ENCODE measurements at regions not wholly inside any gene's neighbourhood (a gene's known extent, or its start where the extent isn't known, plus 50 kb on each side); places are given as distances from the start of the nearest gene placed in this dataset.

DNA sequence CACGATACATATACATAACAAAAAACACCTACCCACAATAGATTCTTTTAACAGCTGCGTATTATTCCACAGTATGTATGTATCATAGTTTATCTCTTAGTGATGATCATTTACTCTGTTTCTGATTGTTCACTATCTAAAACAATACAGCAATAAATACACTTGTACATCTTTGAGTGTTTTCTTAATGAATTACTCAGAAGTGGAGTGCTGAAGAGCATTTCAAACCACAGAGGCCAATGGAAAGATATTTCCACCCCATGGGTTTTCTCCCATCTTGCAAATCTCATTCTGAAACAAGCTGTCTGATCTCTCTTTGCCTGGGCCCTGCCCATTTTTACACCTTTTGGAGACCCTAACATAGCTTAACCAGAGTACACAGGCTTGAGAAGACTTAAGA, 113.8 kb upstream of the KLF7 start:
- H3K9me3 ChIP-seq: no peaks in the 10 kb centered on the region
- intact Hi-C loops (cut with DNase I; ENCODE audit: low total_unique reads): no loop called here

DNA sequence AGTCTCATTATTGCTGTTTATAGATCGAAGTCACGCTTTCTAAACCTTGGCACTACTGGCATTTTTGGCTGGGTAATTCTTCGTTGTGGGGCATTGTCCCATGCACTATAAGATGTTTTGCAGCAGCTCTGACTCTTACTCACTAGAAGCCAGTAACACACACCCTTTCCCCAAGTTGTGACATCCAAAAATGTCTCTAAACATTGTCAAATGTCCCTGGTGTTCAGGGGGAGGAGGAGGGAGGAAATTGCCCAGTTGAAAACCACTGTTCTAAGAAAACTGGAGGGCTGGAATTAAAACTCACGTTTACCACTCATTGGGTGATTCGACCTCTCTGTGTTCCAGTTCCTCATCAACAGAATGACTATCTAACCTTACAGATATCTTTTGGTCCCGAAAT, 115.7 kb upstream of the KLF7 start:
- Histone ChIP-seq H3K4me3 (no peak overlapping the region), H3K4me1 (no peaks in the 10 kb centered on the region), H3K27ac (no peak overlapping the region), H3K9me3 (no peaks in the 10 kb centered on the region), H3K27me3 (no peaks in the 10 kb centered on the region), H3K36me3 (no peaks in the 10 kb centered on the region)
- no peak for DNase-seq
- intact Hi-C loops (cut with DNase I; ENCODE audit: low total_unique reads): no loop called here
- TF ChIP-seq POLR2A (IDR thresholded peaks at IDR 0.05): no peak

More for the DNA sequence above, 113.8 kb upstream of the KLF7 start:
- no peaks in the 10 kb centered on the region for H3K4me1 ChIP-seq
- H3K36me3 ChIP-seq: no peaks in the 10 kb centered on the region
- TF ChIP-seq CTCF (IDR thresholded peaks at IDR 0.05) (no peak), POLR2A (IDR thresholded peaks at IDR 0.05) (no peak)
- H3K27me3 ChIP-seq: no peaks in the 10 kb centered on the region
- no peak overlapping the region for H3K4me3 ChIP-seq
- H3K27ac ChIP-seq: no peak overlapping the region
- no peak for DNase-seq

DNA sequence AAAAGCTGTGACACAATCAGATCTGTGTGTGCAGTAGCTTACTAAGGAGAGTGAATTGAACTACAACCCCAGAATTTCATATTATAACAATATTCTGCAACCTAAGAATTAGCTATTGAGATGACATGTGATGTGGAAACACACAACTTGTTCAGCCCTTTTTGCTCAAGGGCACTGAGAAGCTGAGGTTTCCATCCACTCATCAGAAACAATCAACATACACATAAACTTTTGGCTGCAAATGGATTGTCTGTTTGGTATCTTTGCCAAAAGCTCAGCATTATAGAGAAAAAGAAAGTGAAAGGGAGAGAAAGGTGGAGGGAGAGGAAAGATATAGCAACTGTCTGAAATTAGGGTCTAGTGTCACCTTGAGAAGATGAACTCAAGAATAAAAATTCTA, 117.2 kb upstream of the KLF7 start:
- intact Hi-C loops (cut with DNase I; ENCODE audit: low total_unique reads): no loop called here
- Histone ChIP-seq H3K4me1 (no peaks in the 10 kb centered on the region), H3K4me3 (no peak overlapping the region), H3K9me3 (no peaks in the 10 kb centered on the region), H3K27ac (no peak overlapping the region), H3K27me3 (no peaks in the 10 kb centered on the region), H3K36me3 (no peaks in the 10 kb centered on the region)
- no peak for DNase-seq
- TF ChIP-seq POLR2A (IDR thresholded peaks at IDR 0.05): no peak
- TF ChIP-seq CTCF (IDR thresholded peaks at IDR 0.05): no peak

DNA sequence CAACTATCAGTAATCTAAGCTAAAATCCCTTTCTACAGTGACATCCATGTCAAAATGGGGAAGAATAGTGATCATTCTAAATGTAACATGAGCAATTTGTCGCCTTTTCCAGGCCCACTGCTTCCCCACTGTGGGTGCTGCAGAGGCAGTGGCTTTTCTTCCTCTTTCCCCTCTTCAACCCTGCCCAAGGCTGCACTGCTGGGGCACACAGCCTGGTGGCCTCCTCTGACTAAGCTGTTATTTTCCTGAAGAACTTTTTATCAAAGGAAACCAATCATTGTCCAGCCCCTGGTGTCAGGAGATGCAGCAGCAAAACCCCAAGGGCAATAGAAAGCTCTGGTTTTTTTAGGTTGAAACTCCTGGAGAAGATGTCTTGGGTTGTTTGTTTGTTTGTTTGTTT, 117.6 kb upstream of the KLF7 start:
- Histone ChIP-seq H3K36me3 (no peaks in the 10 kb centered on the region), H3K27me3 (no peaks in the 10 kb centered on the region), H3K4me1 (no peaks in the 10 kb centered on the region), H3K27ac (no peak overlapping the region), H3K9me3 (no peaks in the 10 kb centered on the region), H3K4me3 (no peak overlapping the region)
- TF ChIP-seq CTCF (IDR thresholded peaks at IDR 0.05) (no peak), POLR2A (IDR thresholded peaks at IDR 0.05) (no peak)
- DNase-seq: no peak
- intact Hi-C loops (cut with DNase I; ENCODE audit: low total_unique reads): no loop called here

GRCh38 chr2:207284556-207285472, 119.1 kb upstream of the KLF7 start:
- no peaks in the 10 kb centered on the region for H3K36me3 ChIP-seq
- no peaks in the 10 kb centered on the region for H3K27me3 ChIP-seq
- intact Hi-C loops (cut with DNase I; ENCODE audit: low total_unique reads): no loop called here
- H3K4me1 ChIP-seq: no peaks in the 10 kb centered on the region
- no peak for DNase-seq
- H3K9me3 ChIP-seq: no peaks in the 10 kb centered on the region
- TF ChIP-seq POLR2A (IDR thresholded peaks at IDR 0.05) (no peak), CTCF (IDR thresholded peaks at IDR 0.05) (no peak)
- H3K27ac ChIP-seq: no peak overlapping the region
- no peak overlapping the region for H3K4me3 ChIP-seq

All from uterus (tissue), 3 donors.